Neuronal stem cell (in vitro differentiated cells): ENCODE measurements at regions not wholly inside any gene's neighbourhood (a gene's known extent, or its start where the extent isn't known, plus 50 kb on each side); places are given as distances from the start of the nearest gene placed in this dataset.

Source experiments
- DNase-seq: peaks from one replicate; pipeline ENCODE4 v3.0.0-alpha.2; 2013; ENCODE audit warnings: low spot score
- H2AFZ ChIP-seq: one replicate; pipeline ENCODE4 v1.6.1; 2013; ENCODE audit warnings: mild to moderate bottlenecking, low read length, inconsistent platforms
- H2AK5ac ChIP-seq: 2 replicates; pipeline ENCODE4 v1.6.1; 2013; ENCODE audit warnings: low read depth, mild to moderate bottlenecking, inconsistent platforms, low read length, moderate library complexity, mixed read lengths
- H2BK120ac ChIP-seq: 2 replicates; pipeline ENCODE4 v1.6.1; 2013; ENCODE audit warnings: low read depth, mild to moderate bottlenecking, inconsistent platforms, low read length, moderate library complexity, mixed read lengths
- H2BK12ac ChIP-seq: one replicate; pipeline ENCODE4 v1.6.1; 2013; ENCODE audit warnings: low read length, inconsistent platforms
- H2BK15ac ChIP-seq: 2 replicates; pipeline ENCODE4 v1.6.1; 2013; ENCODE audit warnings: mild to moderate bottlenecking, low read length, inconsistent platforms, mixed read lengths
- H2BK5ac ChIP-seq: one replicate; pipeline ENCODE4 v1.6.1; 2013; ENCODE audit warnings: inconsistent platforms, mild to moderate bottlenecking, low read length, moderate library complexity
- H3K14ac ChIP-seq: one replicate; pipeline ENCODE4 v1.6.1; 2013; ENCODE audit warnings: low read length, inconsistent platforms
- H3K18ac ChIP-seq: 2 replicates; pipeline ENCODE4 v1.6.1; 2013; ENCODE audit warnings: low read length, inconsistent platforms
- H3K23ac ChIP-seq: 2 replicates; pipeline ENCODE4 v1.6.1; 2013; ENCODE audit warnings: low read depth, mild to moderate bottlenecking, mixed read lengths, low read length, inconsistent platforms; ENCODE audit not compliant: poor library complexity
- H3K27ac ChIP-seq: replicated peaks from 3 replicates; pipeline ENCODE4 v1.5.1; 2013; ENCODE audit warnings: low read length, inconsistent platforms
- H3K27me3 ChIP-seq, 3 experiments: 2 replicates each; pipeline ENCODE4 v1.6.1; 2013; ENCODE audit warnings: low read length in 3 of 3, mild to moderate bottlenecking in 2 of 3, inconsistent platforms in 1 of 3, low read depth in 1 of 3, mixed read lengths in 1 of 3, moderate library complexity in 1 of 3; ENCODE audit not compliant: control insufficient read depth in 3 of 3, insufficient read depth in 3 of 3
- H3K36me3 ChIP-seq, 2 donors: replicated peaks in 1 of 2; 2 replicates each; pipeline ENCODE4 v1.6.1; 2013; ENCODE audit warnings: low read length in 2 of 2; ENCODE audit not compliant: control insufficient read depth in 2 of 2, insufficient read depth in 2 of 2
- H3K4ac ChIP-seq: 2 replicates; pipeline ENCODE4 v1.6.1; 2013; ENCODE audit warnings: inconsistent platforms, mild to moderate bottlenecking, low read length, moderate library complexity
- H3K4me1 ChIP-seq, 2 donors: 1 replicate in 1 of 2; 2 replicates in 1 of 2; pipeline ENCODE4 v1.6.1; 2013; ENCODE audit warnings: low read length in 2 of 2, low read depth in 1 of 2; ENCODE audit not compliant: control insufficient read depth in 2 of 2, insufficient read depth in 1 of 2
- H3K4me2 ChIP-seq: one replicate; pipeline ENCODE4 v1.6.1; 2013; ENCODE audit warnings: mild to moderate bottlenecking, low read length, inconsistent platforms; ENCODE audit not compliant: insufficient read depth, poor library complexity, severe bottlenecking
- H3K4me3 ChIP-seq, 2 donors: 2 replicates each; pipeline ENCODE4 v1.5.1; 2013; ENCODE audit warnings: low read length in 2 of 2, mild to moderate bottlenecking in 2 of 2, inconsistent platforms in 1 of 2, moderate library complexity in 1 of 2
- H3K79me1 ChIP-seq: one replicate; pipeline ENCODE4 v1.6.1; 2013; ENCODE audit warnings: low read depth, mild to moderate bottlenecking, inconsistent platforms, low read length, moderate library complexity
- H3K9ac ChIP-seq: one replicate; pipeline ENCODE4 v1.6.1; 2013; ENCODE audit warnings: mild to moderate bottlenecking, low read depth, low read length, inconsistent platforms; ENCODE audit not compliant: poor library complexity
- H3K9me3 ChIP-seq, 2 donors: replicated peaks in 1 of 2; 2 replicates each; pipeline versions ENCODE3 to v1.6.1; 2013; ENCODE audit warnings: low read length in 2 of 2, mild to moderate bottlenecking in 2 of 2, inconsistent platforms in 1 of 2, low read depth in 1 of 2, mixed read lengths in 1 of 2, moderate library complexity in 1 of 2; ENCODE audit not compliant: control insufficient read depth in 2 of 2, insufficient read depth in 1 of 2
- H4K8ac ChIP-seq: one replicate; pipeline ENCODE4 v1.6.1; 2013; ENCODE audit warnings: low read depth, mild to moderate bottlenecking, inconsistent platforms, low read length, moderate library complexity
- H4K91ac ChIP-seq: one replicate; pipeline ENCODE4 v1.6.1; 2013; ENCODE audit warnings: low read length, low read depth, mild to moderate bottlenecking, inconsistent platforms; ENCODE audit not compliant: poor library complexity
- WGBS, 2 donors: extraction: QIAGEN DNeasy Blood & Tissue Kit; methylation state at CpG; one replicate each; pipeline ENCODE4 v1.1.7; 2013; ENCODE audit warnings: missing lambda C conversion rate in 2 of 2, mixed read lengths in 1 of 2; ENCODE audit not compliant: insufficient read length in 2 of 2, insufficient replicate concordance in 1 of 2; ENCODE audit errors: extremely low coverage in 2 of 2; 5-methylcytosine and 5-hydroxymethylcytosine counted together

DNA sequence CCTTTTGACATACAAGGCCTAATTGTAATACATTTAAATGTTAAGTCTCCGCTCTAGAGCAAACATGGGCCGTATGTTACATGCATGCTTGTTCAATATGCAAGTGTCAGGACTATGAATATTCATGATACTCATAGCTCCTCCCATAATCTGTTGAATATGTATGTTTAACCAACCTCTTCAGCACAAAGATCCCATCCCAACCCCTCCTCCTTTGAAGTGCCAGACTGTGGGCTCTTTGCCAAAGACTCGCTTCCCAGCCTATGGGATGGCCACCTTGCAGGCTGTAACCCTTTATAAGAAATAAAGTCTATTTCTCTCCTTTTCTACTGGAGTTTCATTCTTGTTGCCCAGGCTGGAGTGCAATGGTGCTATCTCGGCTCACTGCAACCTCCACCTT is 156.2 kb downstream of the ABCC12 start:
- Histone ChIP-seq H2BK12ac (no peak overlapping the region), H3K27me3 (no peaks in the 10 kb centered on the region), H3K9ac (no peak overlapping the region), H3K27ac (no peak overlapping the region), H2BK120ac (no peak overlapping the region), H3K36me3 (no peaks in the 10 kb centered on the region), H2BK5ac (no peak overlapping the region), H3K14ac (no peak overlapping the region), H3K4me1 (peaks cover 11 to 14% of the 10 kb centered on the region in 2 donors), H2AK5ac (no peak overlapping the region), H3K4ac (no peak overlapping the region), H3K4me2 (no peak overlapping the region), H3K4me3 (no peak overlapping the region), H2AFZ (no peak overlapping the region), H4K91ac (no peak overlapping the region), H3K79me1 (no peaks in the 10 kb centered on the region), H4K8ac (no peak overlapping the region), H2BK15ac (no peak overlapping the region), H3K9me3 (no peaks in the 10 kb centered on the region), H3K18ac (no peak overlapping the region), H3K23ac (no peak overlapping the region)
- DNase-seq: no peak
- WGBS, 2 donors: no CpG with 5 or more reads among the region's 4 CpGs

DNA sequence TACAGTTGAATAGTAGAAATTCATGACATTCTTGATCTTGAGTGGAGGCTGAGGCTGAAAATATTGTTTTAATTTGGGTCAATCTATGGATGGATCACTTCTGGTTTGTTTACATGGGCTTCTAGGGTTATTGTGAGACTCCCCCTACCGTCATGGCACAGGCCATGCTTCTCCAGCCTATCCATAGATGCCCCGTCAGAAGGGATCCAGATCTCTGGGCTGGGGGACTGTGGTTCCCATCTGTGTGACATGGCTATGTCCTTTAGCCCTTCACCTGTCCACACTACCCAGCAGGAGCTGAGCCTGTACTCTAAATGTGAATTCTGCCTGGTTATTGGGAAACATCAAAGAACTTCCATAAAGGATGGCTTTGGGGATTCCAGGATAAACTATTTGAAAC is 160.4 kb downstream of the ABCC12 start:
- Histone ChIP-seq H2BK12ac (no peak overlapping the region), H3K9me3 (no peaks in the 10 kb centered on the region), H3K27ac (no peak overlapping the region), H3K14ac (no peak overlapping the region), H3K79me1 (no peaks in the 10 kb centered on the region), H3K9ac (no peak overlapping the region), H3K4me3 (no peak overlapping the region), H4K91ac (no peak overlapping the region), H2BK15ac (no peak overlapping the region), H2BK120ac (no peak overlapping the region), H3K36me3 (no peaks in the 10 kb centered on the region), H2BK5ac (no peak overlapping the region), H3K4ac (no peak overlapping the region), H3K27me3 (no peaks in the 10 kb centered on the region), H3K18ac (no peak overlapping the region), H3K4me1 (no peaks in the 10 kb centered on the region), H2AK5ac (no peak overlapping the region), H2AFZ (no peak overlapping the region), H3K4me2 (no peak overlapping the region), H3K23ac (no peak overlapping the region), H4K8ac (no peak overlapping the region)
- no CpG with 5 or more reads among the region's 2 CpGs for WGBS, 2 donors
- DNase-seq: no peak

DNA sequence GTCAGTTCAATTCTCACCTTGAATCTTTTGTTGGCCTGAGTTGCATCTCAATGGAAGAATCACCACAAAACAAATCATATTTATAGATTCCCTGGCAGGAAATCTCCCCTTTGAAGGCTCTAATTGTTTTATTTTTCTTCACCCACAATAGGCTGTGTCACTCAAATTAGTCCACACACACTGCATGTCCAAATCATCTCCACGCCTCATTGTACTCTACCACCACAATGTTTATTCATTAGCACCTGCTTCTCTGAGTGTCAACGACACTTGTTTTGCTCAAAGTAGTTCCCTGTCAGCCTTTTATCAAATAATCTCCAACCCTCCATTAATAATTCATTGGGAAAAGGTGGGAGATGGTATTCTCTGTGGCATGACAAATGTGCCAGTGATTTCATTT is 164.3 kb downstream of the ABCC12 start:
- no peak overlapping the region for H3K4me3 ChIP-seq
- no CpG with 5 or more reads among the region's 2 CpGs for WGBS, 2 donors

DNA sequence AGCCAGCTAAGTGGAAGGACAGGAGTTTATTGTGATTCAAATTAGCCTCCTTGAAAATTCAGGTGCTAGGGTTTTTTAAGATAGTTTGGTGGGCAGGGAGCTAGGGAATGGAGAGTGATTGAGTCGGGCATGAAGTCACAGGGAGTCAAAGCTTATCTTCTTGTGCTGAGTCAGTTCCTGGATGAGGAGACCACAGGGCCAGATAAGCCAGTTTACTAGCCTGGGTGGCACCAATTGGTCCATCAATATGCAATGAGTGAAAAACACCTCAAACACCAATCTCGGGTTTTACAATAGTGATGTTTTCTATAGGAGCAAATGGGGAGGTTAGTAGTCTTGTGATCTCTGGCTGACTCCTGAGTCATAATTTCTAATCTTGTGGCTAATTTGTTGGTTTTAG is 165.1 kb downstream of the ABCC12 start:
- no peak overlapping the region for H3K4ac ChIP-seq
- H3K36me3 ChIP-seq: no peaks in the 10 kb centered on the region
- H2BK12ac ChIP-seq: no peak overlapping the region
- H4K8ac ChIP-seq: no peak overlapping the region
- H2AK5ac ChIP-seq: no peak overlapping the region
- H3K4me2 ChIP-seq: no peak overlapping the region
- no peak overlapping the region for H3K27ac ChIP-seq
- DNase-seq: no peak
- no peak overlapping the region for H2BK120ac ChIP-seq
- H3K79me1 ChIP-seq: no peaks in the 10 kb centered on the region
- no peak overlapping the region for H3K4me3 ChIP-seq
- WGBS, 2 donors: no CpG with 5 or more reads among the region's 2 CpGs
- H4K91ac ChIP-seq: no peak overlapping the region
- no peak overlapping the region for H3K18ac ChIP-seq
- no peak overlapping the region for H3K14ac ChIP-seq
- H3K23ac ChIP-seq: no peak overlapping the region
- H3K4me1 ChIP-seq: peaks cover 0 to 6% of the 10 kb centered on the region in 2 donors
- H2BK5ac ChIP-seq: no peak overlapping the region
- H3K9me3 ChIP-seq: peaks cover 0 to 2% of the 10 kb centered on the region in 2 donors
- H2AFZ ChIP-seq: no peak overlapping the region
- no peak overlapping the region for H2BK15ac ChIP-seq
- no peak overlapping the region for H3K9ac ChIP-seq
- no peaks in the 10 kb centered on the region for H3K27me3 ChIP-seq

More for the DNA sequence above, 164.3 kb downstream of the ABCC12 start:
- peaks cover 0 to 2% of the 10 kb centered on the region in 2 donors for H3K9me3 ChIP-seq
- H2AK5ac ChIP-seq: no peak overlapping the region
- no peaks in the 10 kb centered on the region for H3K36me3 ChIP-seq
- H3K9ac ChIP-seq: no peak overlapping the region
- H3K4me1 ChIP-seq: no peaks in the 10 kb centered on the region
- no peak overlapping the region for H4K8ac ChIP-seq
- H3K23ac ChIP-seq: no peak overlapping the region
- no peak overlapping the region for H3K18ac ChIP-seq
- H2BK12ac ChIP-seq: no peak overlapping the region
- no peak overlapping the region for H3K14ac ChIP-seq
- H2BK15ac ChIP-seq: no peak overlapping the region
- H2BK120ac ChIP-seq: no peak overlapping the region
- no peaks in the 10 kb centered on the region for H3K79me1 ChIP-seq
- no peak overlapping the region for H3K27ac ChIP-seq
- no peak overlapping the region for H2AFZ ChIP-seq
- no peak overlapping the region for H3K4ac ChIP-seq
- H3K27me3 ChIP-seq: no peaks in the 10 kb centered on the region
- H3K4me2 ChIP-seq: no peak overlapping the region
- DNase-seq: no peak
- H4K91ac ChIP-seq: no peak overlapping the region
- H2BK5ac ChIP-seq: no peak overlapping the region
